ENCODE measurements at regions not wholly inside any gene's neighbourhood (a gene's known extent, or its start where the extent isn't known, plus 50 kb on each side); places are given as distances from the start of the nearest gene placed in this dataset.

GRCh38 chr12:88325816-88326189 lies 183.7 kb downstream of the TMTC3 start:
- no peaks in the 10 kb centered on the region for H3K79me2 ChIP-seq (ENCODE audit: insufficient read depth, low read length)
- TF ChIP-seq CTCF (IDR thresholded peaks at IDR 0.05; ENCODE audit: low read length) (no peak), EZH2 (IDR thresholded peaks at IDR 0.05; ENCODE audit: borderline replicate concordance, low read length) (no peak)
- H3K9me2 ChIP-seq (ENCODE audit: low read depth, low read length), result no peaks in the 10 kb centered on the region
- no peaks in the 10 kb centered on the region for H3F3A ChIP-seq (ENCODE audit: insufficient read depth, low read length)
- no peak overlapping the region for H3K4me3 ChIP-seq (ENCODE audit: low read depth, low read length, poor library complexity, severe bottlenecking)
- no peak overlapping the region for H3K4me2 ChIP-seq (ENCODE audit: low read length)
- H2AFZ ChIP-seq (ENCODE audit: low read length), result no peak overlapping the region
- no peaks in the 10 kb centered on the region for H3K36me3 ChIP-seq (ENCODE audit: insufficient read depth, low read length)
- H4K20me1 ChIP-seq (ENCODE audit: insufficient read depth, low read length), result no peaks in the 10 kb centered on the region
- H3K9me3 ChIP-seq (ENCODE audit: low read length), result no peaks in the 10 kb centered on the region
- no peak overlapping the region for H3K27ac ChIP-seq (ENCODE audit: low read depth, low read length, poor library complexity, severe bottlenecking)
- H3K9ac ChIP-seq (ENCODE audit: low read length), result no peak overlapping the region
- no peaks in the 10 kb centered on the region for H3K4me1 ChIP-seq (ENCODE audit: insufficient read depth, low read length, severe bottlenecking)
- H3K27me3 ChIP-seq (ENCODE audit: insufficient read depth, low read length), result no peaks in the 10 kb centered on the region

DNA sequence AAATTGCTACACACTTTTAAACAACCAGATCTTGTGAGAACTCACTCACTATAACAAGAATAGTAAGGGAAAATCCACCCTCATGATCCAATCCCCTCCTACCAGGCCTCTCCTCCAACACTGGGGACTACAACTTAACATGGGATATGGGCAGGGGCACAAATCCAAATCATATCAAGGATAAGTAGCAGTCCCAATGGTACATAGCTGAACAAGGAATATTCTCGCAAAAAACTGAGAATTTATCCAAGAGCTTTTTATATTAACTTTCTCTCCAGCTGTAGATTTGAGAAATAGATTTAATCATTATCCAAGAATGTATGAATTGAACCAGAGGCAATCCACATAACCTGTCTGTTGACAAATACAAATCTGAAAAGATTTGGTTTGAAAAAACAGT lies 185.2 kb downstream of the TMTC3 start:
- H3K9me2 ChIP-seq (ENCODE audit: low read depth, low read length), result no peaks in the 10 kb centered on the region
- no peak for TF ChIP-seq CTCF (IDR thresholded peaks at IDR 0.05; ENCODE audit: low read length)
- no peak for TF ChIP-seq EZH2 (IDR thresholded peaks at IDR 0.05; ENCODE audit: borderline replicate concordance, low read length)
- no peak overlapping the region for H3K4me3 ChIP-seq (ENCODE audit: low read depth, low read length, poor library complexity, severe bottlenecking)
- no peak overlapping the region for H3K4me2 ChIP-seq (ENCODE audit: low read length)
- H3K27me3 ChIP-seq (ENCODE audit: insufficient read depth, low read length), result no peaks in the 10 kb centered on the region
- H3K36me3 ChIP-seq (ENCODE audit: insufficient read depth, low read length), result no peaks in the 10 kb centered on the region
- no peaks in the 10 kb centered on the region for H3F3A ChIP-seq (ENCODE audit: insufficient read depth, low read length)
- H4K20me1 ChIP-seq (ENCODE audit: insufficient read depth, low read length), result no peaks in the 10 kb centered on the region
- no peaks in the 10 kb centered on the region for H3K79me2 ChIP-seq (ENCODE audit: insufficient read depth, low read length)
- H3K9ac ChIP-seq (ENCODE audit: low read length), result no peak overlapping the region
- H3K27ac ChIP-seq (ENCODE audit: low read depth, low read length, poor library complexity, severe bottlenecking), result no peak overlapping the region
- no peaks in the 10 kb centered on the region for H3K9me3 ChIP-seq (ENCODE audit: low read length)
- H2AFZ ChIP-seq (ENCODE audit: low read length), result no peak overlapping the region
- no peaks in the 10 kb centered on the region for H3K4me1 ChIP-seq (ENCODE audit: insufficient read depth, low read length, severe bottlenecking)

- no peak overlapping the region for H2AFZ ChIP-seq (ENCODE audit: low read length)
- no peak overlapping the region for H3K4me3 ChIP-seq (ENCODE audit: low read depth, low read length, poor library complexity, severe bottlenecking)
- no peak for TF ChIP-seq CTCF (IDR thresholded peaks at IDR 0.05; ENCODE audit: low read length)
- TF ChIP-seq EZH2 (IDR thresholded peaks at IDR 0.05; ENCODE audit: borderline replicate concordance, low read length), result no peak
- no peaks in the 10 kb centered on the region for H3K79me2 ChIP-seq (ENCODE audit: insufficient read depth, low read length)
- H3K9me3 ChIP-seq (ENCODE audit: low read length), result no peaks in the 10 kb centered on the region
- H3K4me2 ChIP-seq (ENCODE audit: low read length), result no peak overlapping the region
- H3K9me2 ChIP-seq (ENCODE audit: low read depth, low read length), result no peaks in the 10 kb centered on the region
- H3K27ac ChIP-seq (ENCODE audit: low read depth, low read length, poor library complexity, severe bottlenecking), result no peak overlapping the region
- H3K4me1 ChIP-seq (ENCODE audit: insufficient read depth, low read length, severe bottlenecking), result no peaks in the 10 kb centered on the region
- no peak overlapping the region for H3K9ac ChIP-seq (ENCODE audit: low read length)
- no peaks in the 10 kb centered on the region for H3K36me3 ChIP-seq (ENCODE audit: insufficient read depth, low read length)
- no peaks in the 10 kb centered on the region for H3K27me3 ChIP-seq (ENCODE audit: insufficient read depth, low read length)
- H4K20me1 ChIP-seq (ENCODE audit: insufficient read depth, low read length), result no peaks in the 10 kb centered on the region
- H3F3A ChIP-seq (ENCODE audit: insufficient read depth, low read length), result no peaks in the 10 kb centered on the region
Observed at GRCh38 chr12:88328090-88328489, 186.0 kb downstream of the TMTC3 start.

Data from OCI-LY1 (cell line).